Stimulated activated CD4-positive, alpha-beta T cell treated with anti-CD3 and anti-CD28 coated beads, Interleukin-1b, Interleukin-23, amount 100 ng/mL, for 4 hours (primary cell): ENCODE measurements at regions not wholly inside any gene's neighbourhood (a gene's known extent, or its start where the extent isn't known, plus 50 kb on each side); places are given as distances from the start of the nearest gene placed in this dataset.

Experiments
- DNase-seq, 2 donors: peaks; one replicate each; pipeline ENCODE4 v3.0.0-alpha.2; 2020; ENCODE audit warnings: low read depth in 2 of 2

- DNase-seq, result no peak
These were observed 269.8 kb upstream of the PDGFD start for GRCh38 chr11:104433751-104434150.

- no peak for DNase-seq
These were observed 269.0 kb upstream of the PDGFD start for GRCh38 chr11:104432981-104433380.

GRCh38 chr11:104432526-104432925 lies 268.6 kb upstream of the PDGFD start:
- DNase-seq, result no peak

GRCh38 chr11:104422324-104422944 lies 258.5 kb upstream of the PDGFD start:
- no peak for DNase-seq

- no peak for DNase-seq
These were observed 246.4 kb upstream of the PDGFD start for GRCh38 chr11:104410336-104410735.

GRCh38 chr11:104408630-104409029 lies 244.7 kb upstream of the PDGFD start:
- DNase-seq, result no peak

GRCh38 chr11:104405277-104405676 lies 241.3 kb upstream of the PDGFD start:
- DNase-seq, result no peak

- DNase-seq, result no peak
These were observed 240.6 kb upstream of the PDGFD start for GRCh38 chr11:104404231-104405175.

GRCh38 chr11:104402812-104403521 lies 239.0 kb upstream of the PDGFD start:
- no peak for DNase-seq

- no peak for DNase-seq
These were observed 230.6 kb upstream of the PDGFD start for GRCh38 chr11:104394508-104394907.

- DNase-seq, result no peak
These were observed 226.7 kb upstream of the PDGFD start for GRCh38 chr11:104390651-104391050.

- DNase-seq, result no peak
These were observed 221.9 kb upstream of the PDGFD start for GRCh38 chr11:104385884-104386283.

GRCh38 chr11:104380358-104380757 lies 216.4 kb upstream of the PDGFD start:
- no peak for DNase-seq

GRCh38 chr11:104372111-104372510 lies 208.2 kb upstream of the PDGFD start:
- DNase-seq, result no peak

- no peak for DNase-seq
These were observed 206.5 kb upstream of the PDGFD start for GRCh38 chr11:104370478-104370877.

- no peak for DNase-seq
These were observed 205.8 kb upstream of the PDGFD start for GRCh38 chr11:104369761-104370160.

GRCh38 chr11:104366321-104366734 lies 202.4 kb upstream of the PDGFD start:
- DNase-seq, result no peak

GRCh38 chr11:104365676-104366075 lies 201.7 kb upstream of the PDGFD start:
- DNase-seq, result no peak

GRCh38 chr11:104361975-104362374 lies 198.0 kb upstream of the PDGFD start:
- no peak for DNase-seq

- no peak for DNase-seq
These were observed 188.1 kb upstream of the PDGFD start for GRCh38 chr11:104352036-104352435.

GRCh38 chr11:104343578-104343977 lies 179.6 kb upstream of the PDGFD start:
- DNase-seq, result no peak

GRCh38 chr11:104340590-104340989 lies 176.6 kb upstream of the PDGFD start:
- no peak for DNase-seq
